AG10803 (cell line): ENCODE measurements at regions not wholly inside any gene's neighbourhood (a gene's known extent, or its start where the extent isn't known, plus 50 kb on each side); places are given as distances from the start of the nearest gene placed in this dataset.
A peak's percentile ranks its signal among the peaks of the same experiment; 100 is the strongest.

Source experiments
- DNase-seq: peaks from one replicate; pipeline ENCODE4 v3.0.0; 2010; ENCODE audit warnings: low read depth
- H3K4me3 ChIP-seq: 2 replicates; pipeline ENCODE4 v1.5.1; 2011; ENCODE audit warnings: mild to moderate bottlenecking, low read length, control low read depth
- CTCF ChIP-seq: conservative IDR thresholded peaks from 2 replicates; pipeline ENCODE4 v1.5.1; 2011; ENCODE audit warnings: mild to moderate bottlenecking, low read length, control low read depth, inconsistent platforms

GRCh38 chr13:74299721-74300120, 165.5 kb upstream of the KLF12 start:
- no peak for DNase-seq
- no peak for TF ChIP-seq CTCF
- H3K4me3 ChIP-seq: no peak overlapping the region

GRCh38 chr13:74298923-74299322, 164.7 kb upstream of the KLF12 start:
- no peak for DNase-seq
- no peak overlapping the region for H3K4me3 ChIP-seq
- no peak for TF ChIP-seq CTCF

- DNase-seq: peak; percentile 88
- TF ChIP-seq CTCF: 0 out of 2 replicates have a peak, but pooled peaks have one; percentile 1
- H3K4me3 ChIP-seq: peak overlapping the region; percentile 6
Measured at GRCh38 chr13:74289861-74290773, 155.9 kb upstream of the KLF12 start.

- no peak overlapping the region for H3K4me3 ChIP-seq
- no peak for DNase-seq
Measured at GRCh38 chr13:74289107-74289506, 154.9 kb upstream of the KLF12 start.

GRCh38 chr13:74288361-74288911, 154.2 kb upstream of the KLF12 start:
- H3K4me3 ChIP-seq: peak overlapping the region; percentile 12
- no peak for DNase-seq
- TF ChIP-seq CTCF: no peak

More at GRCh38 chr13:74289107-74289506, 154.9 kb upstream of the KLF12 start:
- TF ChIP-seq CTCF: no peak

- TF ChIP-seq CTCF: no peak
- DNase-seq: peak; percentile 50
- H3K4me3 ChIP-seq: no peak overlapping the region
Measured at GRCh38 chr13:74287724-74288169, 153.5 kb upstream of the KLF12 start.
